Thyroid gland (tissue), 4 donors: ENCODE measurements at regions not wholly inside any gene's neighbourhood (a gene's known extent, or its start where the extent isn't known, plus 50 kb on each side); places are given as distances from the start of the nearest gene placed in this dataset.

ENCODE experiments used
- DNase-seq, 2 donors: peaks; one replicate each; pipeline ENCODE4 v3.0.0-alpha.2; 2019
- H3K27ac ChIP-seq, 3 donors: fragments of 200-600 bp; sonication (generic); 1 replicate in 2 of 3; 2 replicates in 1 of 3; pipeline ENCODE4 v1.5.1; 2016 to 2019; ENCODE audit warnings: mild to moderate bottlenecking in 1 of 3, moderate library complexity in 1 of 3
- H3K27me3 ChIP-seq: fragments of 200-600 bp; sonication (generic); one replicate; pipeline ENCODE4 v1.5.1; 2019
- H3K36me3 ChIP-seq, 2 donors: fragments of 200-600 bp; sonication (generic); one replicate each; pipeline ENCODE4 v1.5.1; 2016 to 2019
- H3K4me1 ChIP-seq, 2 donors: fragments of 200-600 bp; sonication (generic); one replicate each; pipeline ENCODE4 v1.5.1; 2017 to 2019
- H3K4me3 ChIP-seq, 3 donors: fragments of 200-600 bp; sonication (generic); replicated peaks in 1 of 3; 1 replicate in 2 of 3; 2 replicates in 1 of 3; pipeline ENCODE4 v1.5.1; 2016; ENCODE audit warnings: mild to moderate bottlenecking in 1 of 3
- H3K9me3 ChIP-seq: fragments of 200-600 bp; sonication (generic); one replicate; pipeline ENCODE4 v1.5.1; 2017
- POLR2A ChIP-seq, 2 donors: fragments of 450-650 bp; IDR thresholded peaks; one replicate each; pipeline ENCODE4 v1.6.1; 2017; ENCODE audit warnings: antibody characterized with exemption in 2 of 2, mild to moderate bottlenecking in 2 of 2, moderate library complexity in 1 of 2
- WGBS, 2 donors: methylation state at CpG; one replicate each; pipeline ENCODE4 v1.1.5; 2017; 5-methylcytosine and 5-hydroxymethylcytosine counted together
- intact Hi-C: fragments of 100-400 bp; cut with DNase I; formaldehyde crosslinking; loops from one replicate; pipeline ENCODE4 v1.15.1; 2023
- TF ChIP-seq, protein P1 (sequence below), 6 experiments: fragments of 200-600 bp in 3 of 6; fragments of 450-650 bp in 3 of 6; sonication (generic) in 3 of 6; IDR thresholded peaks; one replicate each; pipeline ENCODE4 v1.5.1; 2016 to 2019; ENCODE audit warnings: antibody characterized with exemption in 6 of 6, mild to moderate bottlenecking in 2 of 6, inconsistent platforms in 1 of 6, moderate library complexity in 1 of 6

GRCh38 chr11:27194976-27195375, 154.4 kb downstream of the BBOX1 start:
- TF ChIP-seq POLR2A (IDR thresholded peaks at IDR 0.05): no peak
- TF ChIP-seq, protein P1, sequence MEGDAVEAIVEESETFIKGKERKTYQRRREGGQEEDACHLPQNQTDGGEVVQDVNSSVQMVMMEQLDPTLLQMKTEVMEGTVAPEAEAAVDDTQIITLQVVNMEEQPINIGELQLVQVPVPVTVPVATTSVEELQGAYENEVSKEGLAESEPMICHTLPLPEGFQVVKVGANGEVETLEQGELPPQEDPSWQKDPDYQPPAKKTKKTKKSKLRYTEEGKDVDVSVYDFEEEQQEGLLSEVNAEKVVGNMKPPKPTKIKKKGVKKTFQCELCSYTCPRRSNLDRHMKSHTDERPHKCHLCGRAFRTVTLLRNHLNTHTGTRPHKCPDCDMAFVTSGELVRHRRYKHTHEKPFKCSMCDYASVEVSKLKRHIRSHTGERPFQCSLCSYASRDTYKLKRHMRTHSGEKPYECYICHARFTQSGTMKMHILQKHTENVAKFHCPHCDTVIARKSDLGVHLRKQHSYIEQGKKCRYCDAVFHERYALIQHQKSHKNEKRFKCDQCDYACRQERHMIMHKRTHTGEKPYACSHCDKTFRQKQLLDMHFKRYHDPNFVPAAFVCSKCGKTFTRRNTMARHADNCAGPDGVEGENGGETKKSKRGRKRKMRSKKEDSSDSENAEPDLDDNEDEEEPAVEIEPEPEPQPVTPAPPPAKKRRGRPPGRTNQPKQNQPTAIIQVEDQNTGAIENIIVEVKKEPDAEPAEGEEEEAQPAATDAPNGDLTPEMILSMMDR (IDR thresholded peaks at IDR 0.05): no peak
- H3K27me3 ChIP-seq: no peaks in the 10 kb centered on the region
- no peak for DNase-seq
- WGBS, 2 donors: 42 to 56% methylated on average over 1 of the region's 1 CpG
- no peak overlapping the region for H3K27ac ChIP-seq
- no peaks in the 10 kb centered on the region for H3K9me3 ChIP-seq
- no peak overlapping the region for H3K4me3 ChIP-seq
- H3K4me1 ChIP-seq: no peaks in the 10 kb centered on the region
- intact Hi-C loops: no loop called here
- no peaks in the 10 kb centered on the region for H3K36me3 ChIP-seq

DNA sequence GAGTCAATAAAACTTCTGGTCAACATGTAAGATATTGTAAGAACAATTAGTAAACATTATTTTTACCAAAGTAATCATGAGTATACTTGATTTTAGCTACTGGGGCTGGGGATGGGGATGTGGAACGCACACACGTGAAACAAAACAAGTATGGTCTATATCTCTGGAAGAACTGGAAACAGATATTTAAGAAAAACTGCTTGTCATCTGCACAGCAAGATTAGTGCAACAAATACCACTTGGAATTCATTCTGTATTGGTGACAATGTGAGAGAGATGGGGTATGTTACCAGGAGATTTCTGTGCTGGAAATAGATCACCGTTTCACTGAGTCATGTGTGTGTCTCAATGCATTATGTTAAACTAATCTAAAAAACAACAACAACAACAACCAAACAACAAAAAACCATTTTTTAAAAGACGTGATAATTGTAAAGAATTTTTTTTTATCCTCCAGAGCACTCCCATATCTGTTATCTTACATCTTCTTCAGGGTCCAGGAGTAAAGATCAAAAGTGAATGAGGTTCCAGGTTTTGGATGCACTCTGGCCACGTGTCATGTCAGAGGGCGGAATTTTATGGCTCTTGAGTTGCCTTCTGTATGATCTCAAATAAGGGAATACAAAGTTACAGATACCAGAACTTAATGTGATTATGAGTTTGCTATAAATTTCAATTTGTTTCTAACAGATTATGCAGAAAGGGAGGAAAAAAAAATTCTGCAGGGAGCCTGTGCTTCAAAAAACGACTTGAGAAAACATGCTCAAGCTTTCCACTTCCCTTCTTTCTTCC, 153.0 kb downstream of the BBOX1 start:
- TF ChIP-seq, protein P1 (IDR thresholded peaks at IDR 0.05): no peak
- no peak for TF ChIP-seq POLR2A (IDR thresholded peaks at IDR 0.05)
- H3K4me1 ChIP-seq: no peaks in the 10 kb centered on the region
- no peaks in the 10 kb centered on the region for H3K27me3 ChIP-seq
- no peaks in the 10 kb centered on the region for H3K36me3 ChIP-seq
- no peak overlapping the region for H3K27ac ChIP-seq
- no peak overlapping the region for H3K4me3 ChIP-seq
- DNase-seq: no peak
- WGBS, 2 donors: 74 to 76% methylated on average over 7 of the region's 7 CpGs
- intact Hi-C loops: no loop called here
- H3K9me3 ChIP-seq: no peaks in the 10 kb centered on the region

DNA sequence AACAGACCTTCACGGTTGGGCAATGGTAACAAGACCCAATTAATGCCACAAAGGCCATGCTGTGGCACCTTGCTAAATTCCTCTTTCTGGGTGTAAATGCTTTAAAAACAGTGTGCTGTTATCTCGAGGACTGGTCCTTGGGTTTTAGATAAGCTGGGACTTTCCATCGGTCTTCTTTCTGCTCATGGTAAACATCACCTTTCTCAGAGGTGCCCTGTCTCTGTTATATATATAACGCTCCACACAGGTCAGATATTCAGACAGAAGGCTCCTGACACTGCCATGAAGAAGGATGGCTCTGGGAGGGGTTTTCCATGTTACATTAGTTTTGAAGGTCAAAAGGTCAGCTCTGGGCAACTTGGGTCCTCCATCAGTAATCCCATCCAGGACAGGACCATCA, 151.6 kb downstream of the BBOX1 start:
- Histone ChIP-seq H3K27ac (no peak overlapping the region), H3K36me3 (no peaks in the 10 kb centered on the region), H3K27me3 (no peaks in the 10 kb centered on the region), H3K4me1 (no peaks in the 10 kb centered on the region), H3K4me3 (no peak overlapping the region), H3K9me3 (no peaks in the 10 kb centered on the region)
- intact Hi-C loops: no loop called here
- no peak for DNase-seq
- TF ChIP-seq POLR2A (IDR thresholded peaks at IDR 0.05): no peak
- TF ChIP-seq, protein P1 (IDR thresholded peaks at IDR 0.05): no peak
- 85 to 88% methylated on average over 4 of the region's 4 CpGs for WGBS, 2 donors

DNA sequence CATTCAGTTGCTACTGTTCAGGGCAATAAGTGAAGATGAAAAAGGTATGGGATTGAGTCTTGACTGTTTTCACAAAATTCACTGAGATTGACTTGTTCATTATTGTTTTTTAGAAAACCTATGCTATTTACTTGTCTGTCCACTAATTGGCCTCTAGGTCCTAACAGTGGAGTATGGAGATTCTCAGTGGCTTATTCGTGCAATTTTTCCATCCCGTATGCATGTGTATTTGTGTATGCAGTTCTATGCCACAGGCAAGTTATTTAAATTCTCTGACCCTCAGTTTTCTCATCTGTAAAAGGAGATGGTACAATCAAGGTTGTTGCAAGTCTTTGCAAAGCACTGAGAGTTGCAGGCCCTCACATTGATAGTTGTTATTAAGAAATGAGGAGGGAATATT, 151.0 kb downstream of the BBOX1 start:
- DNase-seq: no peak
- no peaks in the 10 kb centered on the region for H3K9me3 ChIP-seq
- WGBS, 2 donors: 94 to 96% methylated on average over 2 of the region's 2 CpGs
- H3K27me3 ChIP-seq: no peaks in the 10 kb centered on the region
- H3K4me3 ChIP-seq: no peak overlapping the region
- H3K36me3 ChIP-seq: no peaks in the 10 kb centered on the region
- intact Hi-C loops: no loop called here
- H3K27ac ChIP-seq: no peak overlapping the region
- TF ChIP-seq, protein P1 (IDR thresholded peaks at IDR 0.05): no peak
- TF ChIP-seq POLR2A (IDR thresholded peaks at IDR 0.05): no peak
- no peaks in the 10 kb centered on the region for H3K4me1 ChIP-seq

DNA sequence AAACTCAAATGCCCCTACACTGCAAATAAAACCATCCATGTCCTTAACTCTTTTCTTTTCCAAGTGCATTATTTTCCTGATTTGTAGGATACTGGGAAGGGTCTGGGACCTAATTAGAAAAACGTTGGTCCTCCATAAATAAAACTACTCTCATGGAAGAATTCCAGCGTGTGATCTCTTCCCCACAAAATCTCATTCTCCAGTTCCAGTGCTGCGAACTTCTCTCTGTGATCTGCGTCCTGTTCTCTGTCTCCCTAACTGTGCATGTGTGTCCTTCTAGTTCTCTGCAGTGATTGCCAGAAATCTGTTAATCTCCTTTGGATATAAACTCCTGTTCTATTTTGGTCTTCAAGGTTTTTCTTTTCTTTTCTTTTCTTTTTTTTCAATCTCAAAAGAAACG, 148.1 kb downstream of the BBOX1 start:
- no peak for TF ChIP-seq POLR2A (IDR thresholded peaks at IDR 0.05)
- TF ChIP-seq, protein P1 (IDR thresholded peaks at IDR 0.05): no peak
- DNase-seq: no peak
- no peaks in the 10 kb centered on the region for H3K4me1 ChIP-seq
- no peak overlapping the region for H3K4me3 ChIP-seq
- H3K27ac ChIP-seq: no peak overlapping the region
- H3K9me3 ChIP-seq: no peaks in the 10 kb centered on the region
- 65 to 67% methylated on average over 5 of the region's 5 CpGs for WGBS, 2 donors
- no peaks in the 10 kb centered on the region for H3K36me3 ChIP-seq
- intact Hi-C loops: loop anchor here (5.0 kb wide), 2 partner anchors 109 to 294 kb away; no protein-coding TSS in a partner anchor
- H3K27me3 ChIP-seq: no peaks in the 10 kb centered on the region
